SK-N-SH treated with all-trans-retinoic acid at 6 μM for 48 hours (cell line): ENCODE measurements at regions not wholly inside any gene's neighbourhood (a gene's known extent, or its start where the extent isn't known, plus 50 kb on each side); places are given as distances from the start of the nearest gene placed in this dataset.

Experiments
- ARNTL ChIP-seq: fragments of 450-650 bp; formaldehyde crosslinking; IDR thresholded peaks from 2 replicates; pipeline ENCODE4 v1.5.0; 2020; ENCODE audit warnings: low read depth, mild to moderate bottlenecking, moderate library complexity, borderline replicate concordance
- CREB5 ChIP-seq: fragments of 250-450 bp; sonication (Bioruptor Pico); IDR thresholded peaks from 2 replicates; pipeline ENCODE4 v1.5.1; 2020; ENCODE audit warnings: low read depth, mild to moderate bottlenecking, moderate library complexity
- CSRNP3 ChIP-seq: fragments of 250-450 bp; sonication (Bioruptor Pico); IDR thresholded peaks from 2 replicates; pipeline ENCODE4 v1.5.1; 2021; ENCODE audit warnings: mild to moderate bottlenecking, moderate library complexity
- ESRRG ChIP-seq: fragments of 250-450 bp; sonication (Bioruptor Pico); IDR thresholded peaks from 2 replicates; pipeline ENCODE4 v1.6.1; 2021; ENCODE audit warnings: mild to moderate bottlenecking
- PATZ1 ChIP-seq: fragments of 250-450 bp; sonication (Bioruptor Pico); IDR thresholded peaks from 2 replicates; pipeline ENCODE4 v1.8.0; 2020; ENCODE audit warnings: mild to moderate bottlenecking, moderate library complexity, borderline replicate concordance
- POU6F1 ChIP-seq: fragments of 250-450 bp; sonication (Bioruptor Pico); IDR thresholded peaks from 2 replicates; pipeline ENCODE4 v1.8.0; 2021; ENCODE audit warnings: low read depth, mild to moderate bottlenecking, moderate library complexity, borderline replicate concordance
- PPARA ChIP-seq: fragments of 250-450 bp; sonication (Bioruptor Pico); IDR thresholded peaks from 2 replicates; pipeline ENCODE4 v1.5.0; 2020; ENCODE audit warnings: mild to moderate bottlenecking, borderline replicate concordance
- SNAI2 ChIP-seq: fragments of 250-450 bp; sonication (Bioruptor Pico); IDR thresholded peaks from 2 replicates; pipeline ENCODE4 v1.5.0; 2020; ENCODE audit warnings: mild to moderate bottlenecking, moderate library complexity
- TCF4 ChIP-seq: fragments of 250-450 bp; sonication (Bioruptor Pico); IDR thresholded peaks from 2 replicates; pipeline ENCODE4 v1.8.0; 2021; ENCODE audit warnings: mild to moderate bottlenecking, moderate library complexity, borderline replicate concordance
- ZC3H10 ChIP-seq: fragments of 250-450 bp; sonication (Bioruptor Pico); IDR thresholded peaks from 2 replicates; pipeline ENCODE4 v1.5.1; 2021; ENCODE audit warnings: mild to moderate bottlenecking, moderate library complexity
- ZFP30 ChIP-seq: fragments of 450-650 bp; formaldehyde crosslinking; IDR thresholded peaks from 2 replicates; pipeline ENCODE4 v1.5.0; 2022; ENCODE audit warnings: mild to moderate bottlenecking, moderate library complexity
- ZNF70 ChIP-seq: fragments of 450-650 bp; formaldehyde crosslinking; IDR thresholded peaks from 2 replicates; pipeline ENCODE4 v1.5.0; 2020; ENCODE audit warnings: mild to moderate bottlenecking, moderate library complexity

- TF ChIP-seq TCF4 (CRISPR knock-in tag) (no peak), ARNTL (CRISPR knock-in tag) (no peak), ZC3H10 (CRISPR knock-in tag) (no peak), CREB5 (CRISPR knock-in tag) (no peak), CSRNP3 (CRISPR knock-in tag) (no peak), ESRRG (CRISPR knock-in tag) (no peak), ZFP30 (CRISPR knock-in tag) (no peak), ZNF70 (CRISPR knock-in tag) (no peak), SNAI2 (no peak), POU6F1 (CRISPR knock-in tag) (no peak), PATZ1 (CRISPR knock-in tag) (no peak), PPARA (CRISPR knock-in tag) (no peak)
These were observed 199.2 kb downstream of the RAB28 start for GRCh38 chr4:13284932-13285331.
